ENCODE measurements at regions not wholly inside any gene's neighbourhood (a gene's known extent, or its start where the extent isn't known, plus 50 kb on each side); places are given as distances from the start of the nearest gene placed in this dataset.

DNA sequence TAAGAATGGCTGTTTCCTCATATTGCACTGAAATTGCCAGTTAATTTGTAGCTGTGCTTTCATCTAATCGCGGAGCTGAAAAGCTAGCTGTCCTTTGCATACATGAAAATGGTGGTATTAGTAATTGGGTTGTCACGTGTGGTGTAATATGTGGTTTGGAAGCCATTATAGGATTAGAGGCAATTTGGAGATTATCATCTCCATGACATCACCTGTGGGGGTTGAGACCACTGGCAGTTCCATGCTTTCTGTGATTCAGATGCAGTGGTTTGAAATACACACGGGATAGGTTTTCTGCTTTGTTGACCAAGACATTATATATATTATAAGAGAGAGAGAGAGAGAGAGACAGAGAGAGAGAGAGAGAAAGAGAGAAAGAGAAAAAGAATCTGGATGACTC, 180.8 kb downstream of the RAB11FIP2 start:
- no peak overlapping the region for H3K4me3 ChIP-seq (ENCODE audit: low read length in 3 of 3)
- DNase-seq (no peak), FAIRE-seq (no peak)
- TF ChIP-seq, protein P1, sequence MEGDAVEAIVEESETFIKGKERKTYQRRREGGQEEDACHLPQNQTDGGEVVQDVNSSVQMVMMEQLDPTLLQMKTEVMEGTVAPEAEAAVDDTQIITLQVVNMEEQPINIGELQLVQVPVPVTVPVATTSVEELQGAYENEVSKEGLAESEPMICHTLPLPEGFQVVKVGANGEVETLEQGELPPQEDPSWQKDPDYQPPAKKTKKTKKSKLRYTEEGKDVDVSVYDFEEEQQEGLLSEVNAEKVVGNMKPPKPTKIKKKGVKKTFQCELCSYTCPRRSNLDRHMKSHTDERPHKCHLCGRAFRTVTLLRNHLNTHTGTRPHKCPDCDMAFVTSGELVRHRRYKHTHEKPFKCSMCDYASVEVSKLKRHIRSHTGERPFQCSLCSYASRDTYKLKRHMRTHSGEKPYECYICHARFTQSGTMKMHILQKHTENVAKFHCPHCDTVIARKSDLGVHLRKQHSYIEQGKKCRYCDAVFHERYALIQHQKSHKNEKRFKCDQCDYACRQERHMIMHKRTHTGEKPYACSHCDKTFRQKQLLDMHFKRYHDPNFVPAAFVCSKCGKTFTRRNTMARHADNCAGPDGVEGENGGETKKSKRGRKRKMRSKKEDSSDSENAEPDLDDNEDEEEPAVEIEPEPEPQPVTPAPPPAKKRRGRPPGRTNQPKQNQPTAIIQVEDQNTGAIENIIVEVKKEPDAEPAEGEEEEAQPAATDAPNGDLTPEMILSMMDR (IDR thresholded peaks at IDR 0.05; ENCODE audit: borderline replicate concordance, extremely low read depth, insufficient read depth), result no peak
- no peaks in the 10 kb centered on the region for H3K9me3 ChIP-seq (ENCODE audit: control insufficient read depth in 2 of 3, insufficient read depth in 1 of 3, low read length in 3 of 3)
- no peaks in the 10 kb centered on the region for H3K4me1 ChIP-seq (ENCODE audit: control insufficient read depth in 2 of 3, insufficient read depth in 2 of 3, low read depth in 1 of 3, low read length in 3 of 3)
- intact Hi-C loops (cut with DNase I), result no loop called here
- no peak overlapping the region for H3K27ac ChIP-seq (ENCODE audit: low read depth in 2 of 2, low read length in 2 of 2)
- H3K27me3 ChIP-seq (ENCODE audit: control insufficient read depth, insufficient read depth, low read length), result no peaks in the 10 kb centered on the region
- no peaks in the 10 kb centered on the region for H3K36me3 ChIP-seq (ENCODE audit: control insufficient read depth in 2 of 3, insufficient read depth in 3 of 3, low read length in 3 of 3)
- no peak overlapping the region for H3K9ac ChIP-seq (ENCODE audit: low read length in 3 of 3)

DNA sequence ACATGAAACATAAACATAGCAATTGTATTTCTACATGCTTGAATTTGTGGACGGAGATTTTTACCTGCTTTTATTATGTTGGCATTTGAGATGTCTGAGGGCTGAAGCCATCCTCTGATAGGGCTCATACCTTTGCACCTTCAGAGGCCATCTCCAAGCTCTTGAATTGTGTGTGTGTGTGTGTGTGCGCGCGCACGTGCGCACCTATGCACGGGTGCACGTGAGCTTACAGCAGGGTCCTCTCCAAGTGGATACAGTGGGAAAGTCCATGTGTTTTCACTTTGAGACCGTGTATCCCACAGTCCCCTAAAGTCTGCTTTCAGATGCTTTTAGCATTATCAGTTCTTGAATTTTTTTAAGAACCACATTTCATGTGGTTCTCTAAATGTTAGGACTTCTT, 178.6 kb downstream of the RAB11FIP2 start:
- DNase-seq, result no peak
- intact Hi-C loops (cut with DNase I), result no loop called here
- no peak for FAIRE-seq

GRCh38 chr10:117875793-117876192, 170.9 kb downstream of the RAB11FIP2 start:
- Histone ChIP-seq H3K27me3 (ENCODE audit: control insufficient read depth, insufficient read depth, low read length) (no peaks in the 10 kb centered on the region), H3K4me1 (ENCODE audit: control insufficient read depth in 2 of 3, insufficient read depth in 2 of 3, low read depth in 1 of 3, low read length in 3 of 3) (no peaks in the 10 kb centered on the region), H3K36me3 (ENCODE audit: control insufficient read depth in 2 of 3, insufficient read depth in 3 of 3, low read length in 3 of 3) (no peaks in the 10 kb centered on the region), H3K9me3 (ENCODE audit: control insufficient read depth in 2 of 3, insufficient read depth in 1 of 3, low read length in 3 of 3) (no peaks in the 10 kb centered on the region), H3K27ac (ENCODE audit: low read depth in 2 of 2, low read length in 2 of 2) (no peak overlapping the region), H3K4me3 (ENCODE audit: low read length in 3 of 3) (no peak overlapping the region), H3K9ac (ENCODE audit: low read length in 3 of 3) (no peak overlapping the region)
- TF ChIP-seq, protein P1 (IDR thresholded peaks at IDR 0.05; ENCODE audit: borderline replicate concordance, extremely low read depth, insufficient read depth), result no peak
- no peak for DNase-seq
- FAIRE-seq, result no peak
- intact Hi-C loops (cut with DNase I), result no loop called here

More for the DNA sequence above, 178.6 kb downstream of the RAB11FIP2 start:
- H3K36me3 ChIP-seq (ENCODE audit: control insufficient read depth in 2 of 3, insufficient read depth in 3 of 3, low read length in 3 of 3), result no peaks in the 10 kb centered on the region
- TF ChIP-seq, protein P1 (IDR thresholded peaks at IDR 0.05; ENCODE audit: borderline replicate concordance, extremely low read depth, insufficient read depth), result no peak
- no peak overlapping the region for H3K4me3 ChIP-seq (ENCODE audit: low read length in 3 of 3)
- no peaks in the 10 kb centered on the region for H3K9me3 ChIP-seq (ENCODE audit: control insufficient read depth in 2 of 3, insufficient read depth in 1 of 3, low read length in 3 of 3)
- no peak overlapping the region for H3K9ac ChIP-seq (ENCODE audit: low read length in 3 of 3)
- no peaks in the 10 kb centered on the region for H3K4me1 ChIP-seq (ENCODE audit: control insufficient read depth in 2 of 3, insufficient read depth in 2 of 3, low read depth in 1 of 3, low read length in 3 of 3)
- no peak overlapping the region for H3K27ac ChIP-seq (ENCODE audit: low read depth in 2 of 2, low read length in 2 of 2)
- H3K27me3 ChIP-seq (ENCODE audit: control insufficient read depth, insufficient read depth, low read length), result no peaks in the 10 kb centered on the region

DNA sequence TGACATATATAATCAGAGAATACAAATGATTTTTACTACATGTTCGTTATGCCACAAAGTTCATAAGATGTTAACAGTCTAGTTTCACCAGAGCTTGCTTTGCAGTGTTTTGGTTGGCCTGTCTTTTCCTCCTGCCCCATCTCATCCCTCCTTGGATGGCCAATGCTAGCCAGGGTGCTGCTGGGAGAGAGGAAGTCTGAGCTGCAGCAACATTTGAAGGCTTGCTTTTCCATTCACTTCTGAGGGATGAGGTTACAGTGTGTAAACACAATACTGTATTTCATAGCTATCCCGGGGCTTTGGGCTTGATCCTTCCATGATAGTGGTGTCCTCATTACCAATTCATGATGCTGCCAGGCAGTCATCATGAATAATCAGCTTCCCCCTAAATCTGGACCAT, 170.5 kb downstream of the RAB11FIP2 start:
- FAIRE-seq (no peak), DNase-seq (peak in 1 of 5 donors; percentile 6)
- no peaks in the 10 kb centered on the region for H3K27me3 ChIP-seq (ENCODE audit: control insufficient read depth, insufficient read depth, low read length)
- TF ChIP-seq, protein P1 (IDR thresholded peaks at IDR 0.05; ENCODE audit: borderline replicate concordance, extremely low read depth, insufficient read depth), result no peak
- no peak overlapping the region for H3K9ac ChIP-seq (ENCODE audit: low read length in 3 of 3)
- H3K36me3 ChIP-seq (ENCODE audit: control insufficient read depth in 2 of 3, insufficient read depth in 3 of 3, low read length in 3 of 3), result no peaks in the 10 kb centered on the region
- intact Hi-C loops (cut with DNase I), result no loop called here
- H3K27ac ChIP-seq (ENCODE audit: low read depth in 2 of 2, low read length in 2 of 2), result no peak overlapping the region
- H3K4me1 ChIP-seq (ENCODE audit: control insufficient read depth in 2 of 3, insufficient read depth in 2 of 3, low read depth in 1 of 3, low read length in 3 of 3), result no peaks in the 10 kb centered on the region
- no peak overlapping the region for H3K4me3 ChIP-seq (ENCODE audit: low read length in 3 of 3)
- H3K9me3 ChIP-seq (ENCODE audit: control insufficient read depth in 2 of 3, insufficient read depth in 1 of 3, low read length in 3 of 3), result no peaks in the 10 kb centered on the region
